HG03521 (cell line): ENCODE measurements at regions not wholly inside any gene's neighbourhood (a gene's known extent, or its start where the extent isn't known, plus 50 kb on each side); places are given as distances from the start of the nearest gene placed in this dataset.
"Not testable (repeated sequence)": the region's sequence is repeated elsewhere in the genome, so short reads cannot be mapped to it uniquely, and the experiment has no call there.

ENCODE experiments used
- ATAC-seq: cut with Tn5 transposase; IDR thresholded peaks from one replicate; pipeline ENCODE4 v1.9.1; 2021; ENCODE audit warnings: mild to moderate bottlenecking, moderate library complexity; ENCODE audit not compliant: unreplicated experiment

DNA sequence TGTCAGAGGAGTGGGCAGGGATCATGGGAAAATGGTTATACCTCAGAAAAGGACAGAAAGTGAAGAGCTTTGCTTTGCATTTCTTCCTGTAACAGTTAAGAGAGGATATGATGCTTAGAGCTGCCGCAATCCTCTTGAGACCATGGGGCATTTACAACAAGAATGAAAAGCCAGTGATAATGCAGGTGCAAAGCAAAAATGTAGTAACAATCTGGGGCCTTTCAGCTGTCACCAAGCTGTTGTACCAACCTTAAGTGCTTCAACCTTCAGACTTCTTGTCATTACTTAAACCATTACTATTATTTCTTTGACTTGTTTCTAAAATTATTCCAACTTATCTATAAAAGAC is 1337.6 kb downstream of the RPIA start:
- ATAC-seq: not testable (repeated sequence)

GRCh38 chr2:90032269-90032668 is 1340.8 kb downstream of the RPIA start:
- ATAC-seq: not testable (repeated sequence)

GRCh38 chr2:90036335-90036734 is 1344.9 kb downstream of the RPIA start:
- ATAC-seq: not testable (repeated sequence)

DNA sequence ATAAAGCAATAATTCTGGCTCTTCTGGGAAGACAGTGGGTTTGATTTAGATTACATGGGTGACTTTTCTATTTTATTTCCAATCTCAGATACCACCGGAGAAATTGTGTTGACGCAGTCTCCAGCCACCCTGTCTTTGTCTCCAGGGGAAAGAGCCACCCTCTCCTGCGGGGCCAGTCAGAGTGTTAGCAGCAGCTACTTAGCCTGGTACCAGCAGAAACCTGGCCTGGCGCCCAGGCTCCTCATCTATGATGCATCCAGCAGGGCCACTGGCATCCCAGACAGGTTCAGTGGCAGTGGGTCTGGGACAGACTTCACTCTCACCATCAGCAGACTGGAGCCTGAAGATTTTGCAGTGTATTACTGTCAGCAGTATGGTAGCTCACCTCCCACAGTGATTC is 1347.6 kb downstream of the RPIA start:
- not testable (repeated sequence) for ATAC-seq

GRCh38 chr2:90047776-90048175 is 1356.3 kb downstream of the RPIA start:
- ATAC-seq: not testable (repeated sequence)

DNA sequence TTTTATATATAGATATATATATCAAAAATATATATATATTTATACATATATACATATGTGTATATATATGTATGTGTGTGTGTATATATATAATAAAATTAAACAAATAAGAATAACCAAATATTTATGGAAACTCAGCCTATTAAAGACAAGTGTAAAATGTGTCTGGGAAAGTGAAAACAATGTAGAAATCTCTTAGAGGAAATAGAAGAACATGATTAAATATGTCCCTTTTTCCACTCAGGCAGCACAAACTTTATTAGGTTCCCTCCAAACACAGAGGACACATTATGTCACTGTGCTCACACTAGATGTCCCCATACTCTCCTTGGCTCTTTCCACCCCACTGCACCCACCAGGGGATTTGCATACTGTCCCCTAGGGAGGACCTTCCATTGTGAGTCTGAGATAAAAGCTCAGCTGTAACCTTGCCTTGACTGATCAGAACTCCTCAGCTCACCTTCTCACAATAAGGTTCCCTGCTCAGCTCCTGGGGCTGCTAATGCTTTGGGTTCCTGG is 1360.7 kb downstream of the RPIA start:
- ATAC-seq: not testable (repeated sequence)

- peak; percentile 83 for ATAC-seq
Measured at GRCh38 chr2:90069290-90069894, 1377.9 kb downstream of the RPIA start.

GRCh38 chr2:90076311-90076710 is 1384.8 kb downstream of the RPIA start:
- no peak for ATAC-seq

- ATAC-seq: no peak
Measured at GRCh38 chr2:90077948-90078347, 1386.5 kb downstream of the RPIA start.

DNA sequence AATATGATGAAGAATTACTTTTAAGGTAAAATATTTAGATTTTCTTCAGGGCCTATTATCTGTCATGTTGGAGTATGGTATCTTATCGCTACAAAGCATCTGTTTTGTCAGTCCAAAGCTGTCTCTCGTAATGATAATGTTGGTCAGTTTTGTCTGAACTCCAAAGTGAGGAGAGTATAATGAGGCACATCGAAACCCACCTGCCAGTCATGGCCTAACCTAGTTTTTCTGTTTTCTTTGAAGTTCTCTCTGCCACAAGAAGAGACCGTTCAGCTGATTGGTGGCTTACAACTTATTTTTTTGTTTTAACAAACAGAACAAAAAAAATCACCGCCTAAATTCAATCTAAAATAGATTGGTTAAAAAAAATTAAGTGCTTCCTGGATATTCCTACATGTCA is 1387.9 kb downstream of the RPIA start:
- no peak for ATAC-seq

DNA sequence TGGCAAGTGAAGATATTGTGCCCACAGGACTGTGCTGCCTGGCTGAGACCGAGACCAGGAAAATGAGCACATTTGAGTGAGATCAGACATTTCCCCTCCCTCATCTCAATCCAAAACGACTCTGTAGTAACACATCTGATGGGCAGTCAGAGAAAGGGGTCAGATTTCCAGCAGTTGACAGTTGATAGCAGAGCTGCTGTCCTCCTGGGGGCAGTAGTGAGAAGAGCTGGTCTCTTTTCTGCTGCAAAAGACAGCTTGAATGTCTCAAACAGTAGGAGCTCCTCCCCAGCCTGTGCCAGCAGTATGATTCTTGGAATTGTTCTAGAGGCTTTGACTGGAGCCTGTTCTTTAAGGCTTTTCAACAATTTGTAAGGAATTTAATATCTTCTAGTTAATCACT is 1396.3 kb downstream of the RPIA start:
- ATAC-seq: not testable (repeated sequence)

- not testable (repeated sequence) for ATAC-seq
Measured at GRCh38 chr2:90093571-90094270, 1402.2 kb downstream of the RPIA start.

DNA sequence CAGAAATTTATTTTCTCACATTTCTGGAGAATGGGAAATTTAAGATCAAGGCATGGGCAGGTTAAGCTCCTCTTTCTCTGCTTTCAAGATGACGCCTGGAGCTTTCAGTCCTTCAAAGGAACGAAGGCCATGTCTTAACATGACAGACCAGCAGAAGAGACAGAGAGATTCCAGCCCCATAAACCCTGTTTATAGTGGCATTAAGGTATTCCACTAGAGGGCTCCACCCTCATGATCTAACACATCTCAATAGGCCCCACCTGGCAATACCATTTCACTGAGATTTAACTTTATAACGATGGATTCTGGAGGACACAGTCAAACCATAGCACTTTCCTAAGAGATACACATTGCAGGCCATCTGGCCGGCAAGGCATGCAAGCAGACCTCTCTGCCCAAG is 1406.1 kb downstream of the RPIA start:
- not testable (repeated sequence) for ATAC-seq

DNA sequence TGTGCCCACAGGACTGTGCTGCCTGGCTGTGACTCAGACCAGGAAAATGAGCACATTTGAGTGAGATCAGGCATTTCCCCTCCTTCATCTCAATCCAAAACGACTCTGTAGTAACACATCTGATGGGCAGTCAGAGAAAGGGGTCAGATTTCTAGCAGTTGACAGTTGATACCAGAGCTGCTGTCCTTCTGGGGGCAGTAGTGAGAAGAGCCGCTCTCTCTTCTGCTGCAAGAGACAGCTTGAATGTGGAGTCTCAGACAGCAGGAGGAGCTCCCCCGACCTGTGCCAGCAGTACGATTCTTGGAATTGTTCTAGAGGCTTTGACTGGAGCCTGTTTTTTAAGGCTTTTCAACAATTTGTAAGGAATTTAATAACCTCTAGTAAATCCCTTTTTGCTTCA is 1413.7 kb downstream of the RPIA start:
- not testable (repeated sequence) for ATAC-seq

- ATAC-seq: not testable (repeated sequence)
Measured at GRCh38 chr2:90123409-90123808, 1431.9 kb downstream of the RPIA start.

GRCh38 chr2:90139046-90139445 is 1447.6 kb downstream of the RPIA start:
- not testable (repeated sequence) for ATAC-seq

GRCh38 chr2:90141558-90141957 is 1450.1 kb downstream of the RPIA start:
- not testable (repeated sequence) for ATAC-seq

GRCh38 chr2:90151805-90152204 is 1460.3 kb downstream of the RPIA start:
- not testable (repeated sequence) for ATAC-seq

GRCh38 chr2:90170978-90171377 is 1479.5 kb downstream of the RPIA start:
- not testable (repeated sequence) for ATAC-seq

GRCh38 chr2:90173081-90173480 is 1481.6 kb downstream of the RPIA start:
- ATAC-seq: not testable (repeated sequence)

- ATAC-seq: not testable (repeated sequence)
Measured at GRCh38 chr2:90179591-90179990, 1488.1 kb downstream of the RPIA start.

GRCh38 chr2:90207454-90208058 is 1516.1 kb downstream of the RPIA start:
- no peak for ATAC-seq
